Mesendoderm (in vitro differentiated cells): ENCODE measurements at regions not wholly inside any gene's neighbourhood (a gene's known extent, or its start where the extent isn't known, plus 50 kb on each side); places are given as distances from the start of the nearest gene placed in this dataset.

Source experiments
- DNase-seq: peaks from one replicate; pipeline ENCODE4 v3.0.0; 2013
- H2AK5ac ChIP-seq: 2 replicates; pipeline ENCODE4 v1.6.1; 2013; ENCODE audit warnings: low read length, inconsistent platforms
- H2BK120ac ChIP-seq: 2 replicates; pipeline ENCODE4 v1.6.1; 2013; ENCODE audit warnings: low read depth, mild to moderate bottlenecking, low read length, moderate library complexity, mixed read lengths
- H2BK15ac ChIP-seq: replicated peaks from 2 replicates; pipeline ENCODE4 v1.6.1; 2013; ENCODE audit warnings: low read depth, mild to moderate bottlenecking, moderate library complexity
- H2BK5ac ChIP-seq: 2 replicates; pipeline ENCODE4 v1.6.1; 2013; ENCODE audit warnings: low read length, inconsistent platforms
- H3K18ac ChIP-seq: 2 replicates; pipeline ENCODE4 v1.6.1; 2013; ENCODE audit warnings: mild to moderate bottlenecking, low read length, mixed read lengths
- H3K23ac ChIP-seq: one replicate; pipeline ENCODE4 v1.6.1; 2013; ENCODE audit warnings: low read length
- H3K27ac ChIP-seq: 2 replicates; pipeline ENCODE4 v1.5.1; 2013; ENCODE audit warnings: low read depth, mild to moderate bottlenecking, inconsistent platforms, low read length, moderate library complexity
- H3K27me3 ChIP-seq: 2 replicates; pipeline ENCODE4 v1.6.1; 2013; ENCODE audit warnings: low read length, control low read depth, mild to moderate bottlenecking, inconsistent platforms; ENCODE audit not compliant: insufficient read depth, poor library complexity
- H3K36me3 ChIP-seq: 2 replicates; pipeline ENCODE4 v1.6.1; 2013; ENCODE audit warnings: low read length, inconsistent platforms; ENCODE audit not compliant: control insufficient read depth, insufficient read depth
- H3K4ac ChIP-seq: one replicate; pipeline ENCODE4 v1.6.1; 2013; ENCODE audit warnings: low read depth, mild to moderate bottlenecking, low read length, moderate library complexity
- H3K4me1 ChIP-seq: 2 replicates; pipeline ENCODE4 v1.6.1; 2013; ENCODE audit warnings: low read depth, low read length, inconsistent platforms; ENCODE audit not compliant: control insufficient read depth
- H3K4me2 ChIP-seq: 2 replicates; pipeline ENCODE4 v1.6.1; 2013; ENCODE audit warnings: low read length
- H3K4me3 ChIP-seq: 2 replicates; pipeline ENCODE4 v1.5.1; 2013; ENCODE audit warnings: mild to moderate bottlenecking, low read length
- H3K56ac ChIP-seq: one replicate; pipeline ENCODE4 v1.6.1; 2013; ENCODE audit warnings: low read length
- H3K79me1 ChIP-seq: 2 replicates; pipeline ENCODE4 v1.6.1; 2013; ENCODE audit warnings: low read length, inconsistent platforms
- H3K79me2 ChIP-seq: 2 replicates; pipeline ENCODE4 v1.6.1; 2013; ENCODE audit warnings: mild to moderate bottlenecking, low read length; ENCODE audit not compliant: control insufficient read depth, insufficient read depth
- H3K9ac ChIP-seq: 2 replicates; pipeline ENCODE4 v1.6.1; 2013; ENCODE audit warnings: low read length, inconsistent platforms
- H4K5ac ChIP-seq: one replicate; pipeline ENCODE4 v1.6.1; 2013; ENCODE audit warnings: low read length
- H4K8ac ChIP-seq: one replicate; pipeline ENCODE4 v1.6.1; 2013; ENCODE audit warnings: low read depth, mild to moderate bottlenecking, control low read depth, low read length, moderate library complexity
- WGBS: extraction: QIAGEN DNeasy Blood & Tissue Kit; methylation state at CpG from one replicate; pipeline ENCODE4 v1.1.7; 2013; ENCODE audit warnings: low lambda C conversion rate, missing lambda C conversion rate; ENCODE audit not compliant: insufficient coverage; ENCODE audit errors: extremely low coverage; 5-methylcytosine and 5-hydroxymethylcytosine counted together

- no peak overlapping the region for H3K23ac ChIP-seq
- WGBS: no CpG with 5 or more reads among the region's 3 CpGs
These were observed 149.9 kb downstream of the TMX3 start for GRCh38 chr18:68564961-68565360.

DNA sequence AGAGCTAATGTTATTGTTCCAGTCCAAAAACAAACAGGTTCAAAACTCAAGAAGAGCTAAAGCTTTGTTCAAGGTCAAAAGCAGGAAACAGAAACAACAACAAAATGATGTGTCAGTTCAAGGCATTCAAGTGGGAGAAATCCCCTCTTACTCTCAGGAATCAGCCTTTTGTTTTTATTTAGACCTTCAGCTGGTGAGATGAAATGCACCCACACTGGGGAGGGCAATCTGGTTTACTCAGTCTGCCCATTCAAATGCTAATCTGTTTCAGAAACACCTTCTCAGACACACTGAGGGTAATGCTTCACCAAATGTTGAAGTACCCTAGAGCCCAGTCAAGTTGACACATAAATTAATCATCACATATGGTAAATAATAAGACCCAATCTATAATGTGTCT is 150.6 kb downstream of the TMX3 start:
- no peak for DNase-seq
- H3K4me1 ChIP-seq: peaks cover 1% of the 10 kb centered on the region
- H3K4ac ChIP-seq: no peak overlapping the region
- H2BK5ac ChIP-seq: no peak overlapping the region
- no peak overlapping the region for H3K23ac ChIP-seq
- H4K5ac ChIP-seq: no peak overlapping the region
- no peaks in the 10 kb centered on the region for H3K36me3 ChIP-seq
- H3K4me2 ChIP-seq: no peak overlapping the region
- no peaks in the 10 kb centered on the region for H3K79me2 ChIP-seq
- no peak overlapping the region for H3K27ac ChIP-seq
- H3K56ac ChIP-seq: no peak overlapping the region
- H2BK120ac ChIP-seq: no peak overlapping the region
- no peaks in the 10 kb centered on the region for H3K27me3 ChIP-seq
- no peak overlapping the region for H4K8ac ChIP-seq
- no peak overlapping the region for H3K9ac ChIP-seq
- no peak overlapping the region for H3K18ac ChIP-seq
- H3K4me3 ChIP-seq: no peak overlapping the region
- H2BK15ac ChIP-seq: no peak overlapping the region
- no peaks in the 10 kb centered on the region for H3K79me1 ChIP-seq
- no peak overlapping the region for H2AK5ac ChIP-seq

More at GRCh38 chr18:68564961-68565360, 149.9 kb downstream of the TMX3 start:
- H3K27me3 ChIP-seq: no peaks in the 10 kb centered on the region
- H2BK15ac ChIP-seq: no peak overlapping the region
- H3K4me3 ChIP-seq: no peak overlapping the region
- no peak overlapping the region for H3K27ac ChIP-seq
- H2AK5ac ChIP-seq: no peak overlapping the region
- H3K56ac ChIP-seq: no peak overlapping the region
- DNase-seq: peak; percentile 12
- H3K4ac ChIP-seq: no peak overlapping the region
- peaks cover 1% of the 10 kb centered on the region for H3K4me1 ChIP-seq
- no peak overlapping the region for H2BK5ac ChIP-seq
- H2BK120ac ChIP-seq: no peak overlapping the region
- H3K36me3 ChIP-seq: no peaks in the 10 kb centered on the region
- H3K4me2 ChIP-seq: no peak overlapping the region
- no peak overlapping the region for H3K9ac ChIP-seq
- no peaks in the 10 kb centered on the region for H3K79me1 ChIP-seq
- H4K5ac ChIP-seq: no peak overlapping the region
- H4K8ac ChIP-seq: no peak overlapping the region
- H3K18ac ChIP-seq: no peak overlapping the region
- no peaks in the 10 kb centered on the region for H3K79me2 ChIP-seq

GRCh38 chr18:68560128-68560527 is 154.8 kb downstream of the TMX3 start:
- DNase-seq: no peak
- no peak overlapping the region for H3K4me3 ChIP-seq
- H3K79me1 ChIP-seq: no peaks in the 10 kb centered on the region
- H3K27ac ChIP-seq: no peak overlapping the region
- no peak overlapping the region for H2AK5ac ChIP-seq
- no peak overlapping the region for H2BK5ac ChIP-seq
- H3K27me3 ChIP-seq: no peaks in the 10 kb centered on the region
- no peak overlapping the region for H4K8ac ChIP-seq
- no peak overlapping the region for H3K23ac ChIP-seq
- peaks cover 1% of the 10 kb centered on the region for H3K4me1 ChIP-seq
- H2BK15ac ChIP-seq: no peak overlapping the region
- H3K9ac ChIP-seq: no peak overlapping the region
- no peak overlapping the region for H4K5ac ChIP-seq
- whole genome bisulfite sequencing: no CpG with 5 or more reads among the region's 2 CpGs
- H3K79me2 ChIP-seq: no peaks in the 10 kb centered on the region
- H3K56ac ChIP-seq: no peak overlapping the region
- H2BK120ac ChIP-seq: no peak overlapping the region
- no peak overlapping the region for H3K4ac ChIP-seq
- H3K36me3 ChIP-seq: no peaks in the 10 kb centered on the region
- H3K18ac ChIP-seq: no peak overlapping the region
- no peak overlapping the region for H3K4me2 ChIP-seq

DNA sequence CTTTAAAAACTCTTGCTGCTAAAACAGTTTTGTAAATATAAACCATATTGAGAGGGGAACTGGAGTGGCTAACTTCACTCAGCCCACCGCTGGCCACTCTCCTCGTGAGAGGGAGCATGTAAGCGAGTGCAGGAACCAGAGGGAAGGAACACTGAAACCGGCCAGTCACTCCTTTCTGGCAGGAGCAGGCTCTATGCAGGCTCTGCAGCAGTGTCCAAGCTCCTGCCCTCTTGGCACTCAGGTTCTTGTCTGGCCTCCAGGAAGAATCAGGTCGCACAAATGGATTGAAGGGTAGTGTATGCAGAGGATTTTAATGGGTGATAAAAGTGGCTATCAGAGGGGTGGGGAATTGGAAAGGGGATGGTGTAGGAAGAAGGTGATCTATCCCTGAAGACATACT is 157.7 kb downstream of the TMX3 start:
- Histone ChIP-seq H3K23ac (no peak overlapping the region), H3K27me3 (no peaks in the 10 kb centered on the region), H3K36me3 (no peaks in the 10 kb centered on the region), H4K5ac (no peak overlapping the region), H2BK15ac (no peak overlapping the region), H3K4me3 (no peak overlapping the region), H3K4ac (no peak overlapping the region), H3K9ac (no peak overlapping the region), H3K27ac (no peak overlapping the region), H3K56ac (peak overlapping the region; percentile 6), H2BK120ac (no peak overlapping the region), H2AK5ac (no peak overlapping the region), H3K18ac (no peak overlapping the region), H2BK5ac (no peak overlapping the region), H3K79me1 (no peaks in the 10 kb centered on the region), H4K8ac (no peak overlapping the region), H3K4me2 (no peak overlapping the region), H3K79me2 (no peaks in the 10 kb centered on the region), H3K4me1 (no peaks in the 10 kb centered on the region)
- WGBS: no CpG with 5 or more reads among the region's 5 CpGs
- no peak for DNase-seq

DNA sequence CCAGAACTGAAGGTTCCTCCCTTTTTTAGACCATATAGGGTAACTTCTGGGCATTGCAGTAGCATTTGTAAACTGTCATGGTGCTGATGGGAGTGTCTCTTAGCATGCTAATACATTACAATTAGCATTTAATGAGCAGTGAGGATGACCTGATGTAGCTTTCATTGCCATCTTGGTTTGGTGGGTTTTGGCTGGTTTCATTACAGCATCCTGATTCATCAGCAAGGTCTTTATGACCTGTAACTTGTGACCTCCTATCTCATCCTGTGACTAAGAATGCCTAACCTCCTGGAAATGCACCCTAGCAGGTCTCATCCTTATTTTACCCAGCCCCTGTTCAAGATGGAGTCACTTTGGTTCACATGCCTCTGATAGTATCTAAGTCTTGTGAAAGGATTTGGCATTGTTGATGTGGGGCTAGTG is 159.0 kb downstream of the TMX3 start:
- Histone ChIP-seq H2BK120ac (no peak overlapping the region), H2BK15ac (no peak overlapping the region), H3K4me1 (no peaks in the 10 kb centered on the region), H3K27ac (no peak overlapping the region), H2AK5ac (no peak overlapping the region), H2BK5ac (no peak overlapping the region), H3K56ac (no peak overlapping the region), H3K4ac (no peak overlapping the region), H3K4me3 (no peak overlapping the region), H3K79me2 (no peaks in the 10 kb centered on the region), H3K4me2 (no peak overlapping the region), H3K18ac (no peak overlapping the region), H4K8ac (no peak overlapping the region), H3K79me1 (no peaks in the 10 kb centered on the region), H3K23ac (no peak overlapping the region), H3K9ac (no peak overlapping the region), H3K36me3 (no peaks in the 10 kb centered on the region), H3K27me3 (no peaks in the 10 kb centered on the region), H4K5ac (no peak overlapping the region)
- DNase-seq: peak; percentile 8

DNA sequence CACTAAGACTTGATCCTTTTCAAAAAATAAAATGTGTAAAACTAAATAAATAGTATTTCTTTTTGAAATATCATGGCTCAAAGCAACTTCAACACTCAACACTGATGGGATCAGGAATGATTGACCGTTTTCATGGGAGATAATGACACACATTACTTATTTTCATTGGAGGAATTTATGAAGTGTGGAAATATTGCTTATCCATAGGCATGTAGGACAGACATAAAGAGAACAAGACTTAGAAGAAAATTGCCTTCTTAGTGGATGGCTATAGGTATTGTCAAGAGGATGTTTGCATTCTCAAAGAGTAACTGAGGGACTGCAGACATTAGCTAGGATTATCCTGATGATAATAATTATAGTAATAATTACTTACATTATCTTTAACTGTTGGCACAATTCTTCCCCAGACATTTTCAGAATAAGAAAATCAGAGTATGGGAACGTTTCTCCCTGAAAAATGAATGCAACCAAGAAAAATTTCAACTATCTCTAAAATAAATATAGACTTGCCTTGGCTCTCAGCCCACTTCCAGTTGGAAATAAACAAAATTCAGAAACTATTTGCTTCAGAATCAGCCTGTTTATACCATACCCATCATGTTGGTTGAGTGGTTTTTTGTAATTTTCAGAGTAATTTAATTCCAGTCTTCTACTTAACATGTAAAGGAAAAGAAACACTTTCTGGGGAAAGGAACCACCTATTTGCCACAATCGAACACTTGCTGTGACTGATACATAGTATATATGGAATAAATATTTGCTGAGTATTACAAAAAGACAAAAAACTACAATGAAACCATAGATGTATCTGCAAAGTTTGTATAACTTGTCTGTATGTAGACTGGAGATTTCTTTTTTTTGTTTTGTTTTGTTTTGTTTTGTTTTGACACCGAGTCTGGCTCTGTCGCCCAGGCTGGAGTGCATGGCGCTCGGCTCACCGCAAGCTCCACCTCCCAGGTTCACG is 165.7 kb downstream of the TMX3 start:
- no peak overlapping the region for H2BK120ac ChIP-seq
- H2BK15ac ChIP-seq: no peak overlapping the region
- no peak overlapping the region for H4K8ac ChIP-seq
- H3K36me3 ChIP-seq: no peaks in the 10 kb centered on the region
- H3K18ac ChIP-seq: no peak overlapping the region
- no peak overlapping the region for H4K5ac ChIP-seq
- H3K79me2 ChIP-seq: no peaks in the 10 kb centered on the region
- no peak overlapping the region for H3K23ac ChIP-seq
- no peak overlapping the region for H3K4me3 ChIP-seq
- DNase-seq: no peak
- H2BK5ac ChIP-seq: no peak overlapping the region
- H3K4me1 ChIP-seq: no peaks in the 10 kb centered on the region
- no peaks in the 10 kb centered on the region for H3K27me3 ChIP-seq
- no peak overlapping the region for H3K4ac ChIP-seq
- no CpG with 5 or more reads among the region's 9 CpGs for WGBS
- H3K56ac ChIP-seq: no peak overlapping the region
- H3K27ac ChIP-seq: no peak overlapping the region
- H3K9ac ChIP-seq: no peak overlapping the region
- H2AK5ac ChIP-seq: no peak overlapping the region
- no peak overlapping the region for H3K4me2 ChIP-seq
- no peaks in the 10 kb centered on the region for H3K79me1 ChIP-seq
